Endodermal cell (in vitro differentiated cells): ENCODE measurements at regions not wholly inside any gene's neighbourhood (a gene's known extent, or its start where the extent isn't known, plus 50 kb on each side); places are given as distances from the start of the nearest gene placed in this dataset.

Experiments
- DNase-seq: peaks from one replicate; pipeline ENCODE4 v3.0.0-alpha.2; 2017
- H3K27ac ChIP-seq: 2 replicates; pipeline ENCODE4 v1.5.1; 2013; ENCODE audit warnings: mild to moderate bottlenecking, low read depth, low read length, moderate library complexity
- H3K27me3 ChIP-seq: 2 replicates; pipeline ENCODE4 v1.6.1; 2013; ENCODE audit warnings: mild to moderate bottlenecking, low read length, moderate library complexity; ENCODE audit not compliant: insufficient read depth, control insufficient read depth, poor library complexity, severe bottlenecking
- H3K36me3 ChIP-seq: 2 replicates; pipeline ENCODE4 v1.7.0; 2013; ENCODE audit warnings: mild to moderate bottlenecking, low read length, moderate library complexity; ENCODE audit not compliant: control insufficient read depth, insufficient read depth
- H3K4me1 ChIP-seq: one replicate; pipeline ENCODE4 v1.7.0; 2013; ENCODE audit warnings: low read length; ENCODE audit not compliant: control insufficient read depth, insufficient read depth
- H3K4me3 ChIP-seq: 2 replicates; pipeline ENCODE4 v1.5.1; 2013; ENCODE audit warnings: mild to moderate bottlenecking, low read length, moderate library complexity
- H3K9ac ChIP-seq: 2 replicates; pipeline ENCODE4 v1.6.1; 2013; ENCODE audit warnings: mild to moderate bottlenecking, low read length, moderate library complexity; ENCODE audit not compliant: poor library complexity, severe bottlenecking; ENCODE audit errors: extremely low read depth
- H3K9me3 ChIP-seq: 2 replicates; pipeline ENCODE4 v1.6.1; 2013; ENCODE audit warnings: mild to moderate bottlenecking, low read length, moderate library complexity; ENCODE audit not compliant: control insufficient read depth
- H3K27ac Mint-ChIP-seq: 2 replicates; pipeline ENCODE4 v1.8.0; 2020; ENCODE audit warnings: mixed read lengths
- H3K27me3 Mint-ChIP-seq: 2 replicates; pipeline ENCODE4 v1.8.0; 2021; ENCODE audit warnings: mild to moderate bottlenecking, mixed read lengths; ENCODE audit not compliant: insufficient read depth
- H3K36me3 Mint-ChIP-seq: 2 replicates; pipeline ENCODE4 v1.8.0; 2020; ENCODE audit warnings: low read depth, mixed read lengths
- H3K4me1 Mint-ChIP-seq: 2 replicates; pipeline ENCODE4 v1.8.0; 2020; ENCODE audit warnings: mixed read lengths
- H3K4me3 Mint-ChIP-seq: 2 replicates; pipeline ENCODE4 v1.8.0; 2020; ENCODE audit warnings: mild to moderate bottlenecking, moderate library complexity, mixed read lengths
- H3K9me3 Mint-ChIP-seq: 2 replicates; pipeline ENCODE4 v1.8.0; 2020; ENCODE audit warnings: mild to moderate bottlenecking, mixed read lengths
- WGBS, 2 experiments: methylation state at CpG; one replicate each; pipeline versions ENCODE4 v1.1.5 to v1.1.7; 2013; ENCODE audit warnings: missing lambda C conversion rate in 2 of 2, mixed read lengths in 1 of 2; ENCODE audit not compliant: insufficient coverage in 1 of 2, insufficient read length in 1 of 2; 5-methylcytosine and 5-hydroxymethylcytosine counted together
- TF ChIP-seq, protein P1 (sequence below): fragments of 200-600 bp; sonication (generic); conservative IDR thresholded peaks from 2 replicates; pipeline ENCODE4 v1.5.0; 2021; ENCODE audit warnings: antibody characterized with exemption, mild to moderate bottlenecking

DNA sequence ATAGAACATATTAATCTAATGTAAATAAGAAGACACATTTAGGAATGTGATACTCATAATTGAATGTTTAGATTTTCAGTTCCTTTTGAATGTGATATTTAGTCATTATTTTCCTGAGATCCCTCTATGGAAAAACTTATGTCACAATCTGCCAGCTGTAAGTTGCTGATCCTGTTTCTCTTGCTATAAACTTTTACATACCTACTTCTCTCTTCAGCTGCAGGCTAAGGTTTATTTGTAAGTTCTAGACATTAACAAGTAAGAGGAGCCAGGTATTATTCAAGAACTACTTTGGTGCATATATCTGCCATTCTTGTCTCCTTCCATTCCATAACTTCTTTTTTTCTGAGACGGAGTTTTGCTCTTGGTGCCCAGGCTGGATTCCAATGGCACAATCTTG, 462.4 kb downstream of the PRR16 start:
- no peaks in the 10 kb centered on the region for H3K4me1 Mint-ChIP-seq
- TF ChIP-seq, protein P1, sequence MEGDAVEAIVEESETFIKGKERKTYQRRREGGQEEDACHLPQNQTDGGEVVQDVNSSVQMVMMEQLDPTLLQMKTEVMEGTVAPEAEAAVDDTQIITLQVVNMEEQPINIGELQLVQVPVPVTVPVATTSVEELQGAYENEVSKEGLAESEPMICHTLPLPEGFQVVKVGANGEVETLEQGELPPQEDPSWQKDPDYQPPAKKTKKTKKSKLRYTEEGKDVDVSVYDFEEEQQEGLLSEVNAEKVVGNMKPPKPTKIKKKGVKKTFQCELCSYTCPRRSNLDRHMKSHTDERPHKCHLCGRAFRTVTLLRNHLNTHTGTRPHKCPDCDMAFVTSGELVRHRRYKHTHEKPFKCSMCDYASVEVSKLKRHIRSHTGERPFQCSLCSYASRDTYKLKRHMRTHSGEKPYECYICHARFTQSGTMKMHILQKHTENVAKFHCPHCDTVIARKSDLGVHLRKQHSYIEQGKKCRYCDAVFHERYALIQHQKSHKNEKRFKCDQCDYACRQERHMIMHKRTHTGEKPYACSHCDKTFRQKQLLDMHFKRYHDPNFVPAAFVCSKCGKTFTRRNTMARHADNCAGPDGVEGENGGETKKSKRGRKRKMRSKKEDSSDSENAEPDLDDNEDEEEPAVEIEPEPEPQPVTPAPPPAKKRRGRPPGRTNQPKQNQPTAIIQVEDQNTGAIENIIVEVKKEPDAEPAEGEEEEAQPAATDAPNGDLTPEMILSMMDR = no peak
- no peaks in the 10 kb centered on the region for H3K27me3 ChIP-seq
- H3K4me1 ChIP-seq = no peaks in the 10 kb centered on the region
- H3K36me3 Mint-ChIP-seq = no peaks in the 10 kb centered on the region
- no peaks in the 10 kb centered on the region for H3K9me3 Mint-ChIP-seq
- no peak overlapping the region for H3K4me3 ChIP-seq
- no peaks in the 10 kb centered on the region for H3K27me3 Mint-ChIP-seq
- H3K9me3 ChIP-seq = no peaks in the 10 kb centered on the region
- H3K27ac Mint-ChIP-seq = no peak overlapping the region
- no peak overlapping the region for H3K27ac ChIP-seq
- WGBS, 2 experiments = 67 to 95% methylated on average over 1 of the region's 1 CpG
- no peak overlapping the region for H3K9ac ChIP-seq
- no peak for DNase-seq
- no peaks in the 10 kb centered on the region for H3K36me3 ChIP-seq
- H3K4me3 Mint-ChIP-seq = no peak overlapping the region

DNA sequence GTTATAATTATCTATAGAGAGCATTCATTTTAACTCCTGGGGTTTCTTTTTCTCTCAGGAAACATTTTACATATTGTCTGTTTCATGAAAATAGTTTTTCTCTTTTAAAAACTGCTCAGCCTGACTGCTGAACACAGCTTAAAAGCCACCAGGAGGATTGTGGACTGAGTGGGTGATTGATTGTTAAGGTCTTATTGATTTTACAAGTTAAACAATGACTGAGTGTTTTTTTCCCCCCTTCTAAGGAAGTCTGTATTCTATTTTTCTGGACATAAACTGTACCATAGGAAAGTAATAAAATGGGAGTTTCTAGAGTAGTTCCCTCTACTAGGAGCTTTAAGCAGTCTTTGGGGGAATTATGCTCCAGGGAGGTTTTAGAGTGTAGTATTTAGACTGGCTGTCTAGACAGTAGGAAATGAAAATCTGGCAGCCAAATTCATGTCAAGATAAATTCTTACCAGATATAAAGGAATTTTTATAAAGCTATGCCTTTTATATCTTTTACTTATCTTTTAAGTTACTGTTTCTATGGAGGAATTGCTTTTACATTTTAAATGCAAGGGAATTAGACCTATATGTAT, 463.9 kb downstream of the PRR16 start:
- no peaks in the 10 kb centered on the region for H3K36me3 Mint-ChIP-seq
- no peak overlapping the region for H3K4me3 Mint-ChIP-seq
- Histone ChIP-seq H3K4me1 (no peaks in the 10 kb centered on the region), H3K9me3 (no peaks in the 10 kb centered on the region), H3K27me3 (no peaks in the 10 kb centered on the region), H3K9ac (no peak overlapping the region), H3K4me3 (no peak overlapping the region), H3K27ac (no peak overlapping the region), H3K36me3 (no peaks in the 10 kb centered on the region)
- H3K27ac Mint-ChIP-seq = no peak overlapping the region
- no peak for DNase-seq
- H3K9me3 Mint-ChIP-seq = no peaks in the 10 kb centered on the region
- peaks cover 4% of the 10 kb centered on the region for H3K4me1 Mint-ChIP-seq
- TF ChIP-seq, protein P1 = no peak
- H3K27me3 Mint-ChIP-seq = no peaks in the 10 kb centered on the region

DNA sequence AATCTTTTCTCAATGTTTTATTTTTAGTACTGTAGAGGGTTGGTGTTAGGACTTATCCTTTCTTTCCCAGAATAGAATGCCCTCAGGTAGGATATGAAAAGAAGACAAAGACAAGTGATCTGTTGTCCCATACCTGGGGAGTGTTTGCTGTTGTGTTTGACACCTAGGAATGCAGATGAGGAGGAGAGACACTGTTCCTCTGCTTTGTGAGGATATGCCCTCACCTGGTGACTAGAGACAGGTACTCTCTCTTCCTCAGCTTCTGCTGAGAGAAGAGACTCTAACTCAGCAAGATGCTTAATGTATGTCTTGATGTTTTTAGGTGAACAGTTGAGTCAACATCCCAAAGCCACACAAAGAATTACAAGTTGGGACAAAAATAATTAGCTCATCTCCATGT, 468.4 kb downstream of the PRR16 start:
- Histone ChIP-seq H3K27me3 (no peaks in the 10 kb centered on the region), H3K4me1 (no peaks in the 10 kb centered on the region), H3K9ac (no peak overlapping the region), H3K4me3 (no peak overlapping the region), H3K9me3 (no peaks in the 10 kb centered on the region), H3K27ac (no peak overlapping the region), H3K36me3 (no peaks in the 10 kb centered on the region)
- no peak for DNase-seq
- Mint-ChIP-seq H3K36me3 (no peaks in the 10 kb centered on the region), H3K4me3 (no peak overlapping the region), H3K4me1 (peaks cover 4% of the 10 kb centered on the region), H3K9me3 (no peaks in the 10 kb centered on the region), H3K27ac (no peak overlapping the region), H3K27me3 (no peaks in the 10 kb centered on the region)
- TF ChIP-seq, protein P1 = peak; percentile 33
